Renal pelvis (tissue), 1 donor: ENCODE measurements at regions not wholly inside any gene's neighbourhood (a gene's known extent, or its start where the extent isn't known, plus 50 kb on each side); places are given as distances from the start of the nearest gene placed in this dataset.
A peak's percentile ranks its signal among the peaks of the same experiment; 100 is the strongest.

Experiments
- DNase-seq: peaks from one replicate; pipeline ENCODE4 v3.0.0-alpha.2; 2013

DNA sequence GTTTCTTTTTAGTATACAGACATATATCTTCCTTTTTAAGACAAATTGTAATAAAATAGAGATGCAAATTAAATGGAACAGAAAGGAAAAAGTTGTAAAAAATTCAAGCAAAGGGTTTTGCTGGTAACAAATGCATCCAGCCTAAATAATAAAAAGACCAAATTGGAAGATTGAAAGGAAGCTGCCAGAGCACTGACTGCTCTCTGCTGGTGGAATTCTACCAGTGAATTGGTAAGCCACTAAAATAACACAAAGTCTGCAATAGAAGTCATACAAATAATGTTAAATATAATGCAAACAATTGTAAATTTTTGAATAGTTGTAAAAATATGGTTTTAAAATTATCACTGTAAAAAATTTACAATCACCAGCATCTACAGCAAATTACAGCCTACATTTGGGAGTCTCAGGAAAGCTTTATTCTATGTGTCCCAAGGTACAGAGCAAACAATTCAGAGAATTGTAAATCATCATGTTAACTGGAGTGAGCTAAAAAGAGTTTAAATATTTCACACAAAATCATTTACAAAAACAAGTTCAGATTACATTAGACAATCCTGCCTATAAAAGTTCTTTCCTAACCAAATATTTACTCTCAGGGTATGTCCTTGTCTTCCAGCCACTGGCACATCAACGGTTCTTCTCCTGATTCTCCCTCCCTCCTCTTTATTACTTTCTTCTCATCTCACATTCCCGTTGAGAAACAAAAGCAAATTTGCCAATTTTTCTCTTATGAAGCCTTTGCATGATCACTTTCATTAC is 1322.5 kb downstream of the PCDH7 start:
- DNase-seq: no peak

GRCh38 chr4:32043248-32043633 is 1323.1 kb downstream of the PCDH7 start:
- no peak for DNase-seq

DNA sequence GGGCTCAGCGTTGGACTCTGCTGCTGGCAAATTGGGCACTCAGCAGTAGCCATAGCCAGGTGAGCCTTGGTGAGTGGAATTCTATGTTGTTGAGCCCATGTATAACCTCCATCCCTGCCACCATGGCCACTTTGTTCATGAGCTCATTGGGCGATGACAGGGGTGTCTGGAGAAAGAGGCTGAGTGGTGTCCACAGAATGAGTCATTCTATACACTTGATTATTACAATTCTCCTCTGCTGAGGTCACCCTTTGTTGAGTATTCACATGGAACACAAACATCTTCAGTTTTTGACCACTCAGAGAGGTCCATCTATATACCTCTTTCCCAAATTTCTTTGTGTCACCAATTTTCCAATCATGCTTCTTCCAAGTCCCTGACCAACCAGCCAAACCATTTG is 1341.7 kb downstream of the PCDH7 start:
- no peak for DNase-seq

GRCh38 chr4:32073542-32073941 is 1353.4 kb downstream of the PCDH7 start:
- DNase-seq: no peak

DNA sequence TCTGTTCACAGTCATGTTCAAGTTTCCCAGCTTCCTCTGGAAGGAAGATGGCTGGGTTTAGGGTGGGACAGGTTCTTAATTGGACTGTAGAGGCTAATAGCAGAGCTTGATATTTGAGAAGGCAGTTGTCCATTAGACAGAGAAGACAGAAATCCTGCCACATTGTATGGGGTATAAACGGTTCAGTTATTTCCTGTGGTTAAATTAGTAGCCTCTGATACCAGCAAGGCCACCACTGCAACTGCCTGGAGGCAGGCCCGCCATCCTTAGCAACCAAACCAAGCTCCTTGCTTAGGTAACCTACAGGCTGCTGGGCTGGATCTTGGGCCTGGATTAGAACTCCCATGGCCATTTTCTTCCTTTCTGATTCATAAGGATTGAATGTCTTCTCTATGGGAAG is 1367.0 kb downstream of the PCDH7 start:
- DNase-seq: no peak

GRCh38 chr4:32094987-32095386 is 1374.8 kb downstream of the PCDH7 start:
- no peak for DNase-seq

DNA sequence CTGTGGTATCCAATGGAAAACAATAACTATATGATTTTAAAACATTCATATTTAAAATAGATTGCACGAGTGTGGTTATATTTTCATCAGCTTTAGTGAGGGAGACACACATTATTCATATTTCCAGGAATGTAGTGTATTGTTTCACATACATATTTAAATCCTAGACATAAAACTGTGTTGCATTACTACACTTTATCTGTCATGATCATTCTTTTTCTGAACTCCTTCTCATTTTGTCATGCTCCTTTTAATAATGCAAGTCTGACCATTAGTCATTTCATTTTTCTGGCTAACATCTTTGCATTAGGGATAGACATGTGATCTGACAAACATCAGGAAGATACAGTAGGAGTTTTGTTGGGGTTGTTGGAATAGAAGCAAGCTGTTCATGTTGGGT is 1382.7 kb downstream of the PCDH7 start:
- DNase-seq: no peak

DNA sequence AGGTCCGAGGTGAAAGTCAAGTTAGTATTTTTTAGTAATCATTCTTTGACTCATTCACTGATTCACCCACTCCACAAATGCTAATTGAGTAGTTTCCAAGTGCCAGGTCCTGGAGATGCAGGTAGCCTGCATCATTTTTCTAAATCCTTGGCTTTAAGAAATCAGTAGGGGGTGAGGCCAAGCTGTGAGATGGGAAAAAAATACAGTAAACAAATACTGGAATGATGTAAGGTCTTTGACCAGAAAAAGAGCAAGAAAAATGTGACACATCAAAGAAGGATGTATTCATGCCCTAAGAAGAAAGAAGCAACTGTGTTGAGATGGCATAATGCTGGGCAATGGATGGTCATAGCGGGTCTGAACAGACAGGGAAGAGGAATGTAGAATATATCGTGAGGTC is 1386.6 kb downstream of the PCDH7 start:
- no peak for DNase-seq

DNA sequence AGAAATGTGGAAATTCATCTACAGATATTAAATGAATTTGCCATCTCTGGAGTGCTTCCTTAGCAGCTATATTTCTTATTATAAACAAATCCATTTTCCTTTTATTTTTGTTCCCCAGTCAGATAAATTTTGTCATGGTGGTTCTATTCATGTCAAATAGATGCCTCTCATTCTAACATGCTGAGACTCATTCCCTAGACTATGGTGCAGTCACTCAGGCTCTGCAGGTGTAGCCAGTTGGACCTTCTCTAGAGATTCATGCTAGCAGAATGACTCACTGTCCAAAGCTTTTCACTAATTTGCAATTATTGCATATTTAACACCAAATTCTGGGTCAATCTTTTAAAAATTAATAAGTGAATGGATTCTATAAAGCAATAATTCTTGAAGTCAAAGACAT is 1392.7 kb downstream of the PCDH7 start:
- DNase-seq: no peak

GRCh38 chr4:32117693-32118092 is 1397.5 kb downstream of the PCDH7 start:
- no peak for DNase-seq

DNA sequence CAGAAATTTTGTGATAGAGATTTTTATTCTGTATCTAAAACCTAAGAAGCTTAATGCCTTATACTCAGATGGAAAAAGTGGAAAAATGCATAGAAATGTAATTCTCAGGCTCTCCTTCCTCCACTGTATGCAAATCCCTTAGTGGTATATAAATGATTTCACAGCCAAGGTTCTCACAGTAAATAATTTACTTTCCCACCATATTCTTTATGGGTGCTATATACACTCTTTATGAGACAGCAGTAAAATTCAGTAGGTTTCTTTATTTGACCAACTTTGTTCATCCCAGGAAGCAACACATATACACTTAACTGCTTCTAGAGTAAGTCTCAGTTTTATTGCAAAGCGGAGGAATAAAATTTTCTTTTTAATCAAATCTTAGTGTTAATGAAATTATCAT is 1399.7 kb downstream of the PCDH7 start:
- DNase-seq: no peak

- DNase-seq: no peak
Measured at GRCh38 chr4:32128549-32128948, 1408.4 kb downstream of the PCDH7 start.

DNA sequence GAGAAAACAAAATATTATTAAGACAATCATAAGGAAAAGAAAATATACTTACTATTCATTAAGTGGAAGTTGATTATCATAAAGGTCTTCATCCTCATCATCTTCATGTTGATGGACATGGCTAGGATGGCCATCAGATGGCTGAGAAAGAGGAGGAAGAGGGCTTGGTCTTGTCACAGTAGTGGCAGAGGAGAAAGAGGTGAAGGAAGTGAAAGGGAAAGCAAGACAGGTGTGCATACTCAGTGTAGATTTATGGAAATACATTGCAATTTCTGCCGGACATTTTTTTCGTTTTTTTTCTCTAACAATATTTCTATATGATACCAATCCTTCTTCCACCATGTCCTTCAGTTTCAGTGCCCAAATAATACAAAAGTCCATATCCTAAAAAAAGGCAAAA is 1409.8 kb downstream of the PCDH7 start:
- no peak for DNase-seq

GRCh38 chr4:32133141-32133540 is 1413.0 kb downstream of the PCDH7 start:
- no peak for DNase-seq

- DNase-seq: no peak
Measured at GRCh38 chr4:32133734-32134133, 1413.6 kb downstream of the PCDH7 start.

- DNase-seq: no peak
Measured at GRCh38 chr4:32135642-32136041, 1415.5 kb downstream of the PCDH7 start.

DNA sequence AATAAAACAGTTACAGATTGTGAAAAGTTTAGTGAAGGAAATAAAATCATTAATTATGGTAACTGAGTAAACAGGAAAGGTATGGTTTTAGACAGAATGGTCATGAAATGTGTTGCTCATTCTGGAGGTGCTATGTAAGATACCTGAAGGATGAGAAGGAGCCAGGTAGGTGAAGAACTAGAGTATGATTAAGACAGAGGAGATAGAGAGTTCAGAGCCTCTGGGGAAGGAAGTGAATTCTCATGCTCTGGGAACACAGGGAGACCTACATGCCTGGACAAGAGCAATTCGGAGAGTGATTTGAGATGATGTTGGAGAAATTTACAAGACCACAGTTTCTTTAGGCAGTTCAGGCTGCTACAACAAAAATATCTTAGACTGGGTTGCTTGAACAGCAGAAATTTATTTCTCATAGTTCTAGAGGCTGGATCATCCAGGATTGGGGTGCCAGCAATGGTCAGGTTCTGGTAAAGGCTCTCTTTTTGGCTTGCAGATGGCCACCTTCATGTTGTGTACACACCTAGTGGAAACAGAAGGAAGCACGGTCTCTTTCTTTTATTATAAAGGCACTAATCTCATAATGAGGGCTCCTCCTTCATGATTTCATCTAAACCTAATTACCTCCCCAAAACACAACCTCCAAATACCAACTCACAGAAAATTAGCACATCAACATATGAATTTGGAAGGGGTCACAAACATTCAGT is 1416.1 kb downstream of the PCDH7 start:
- no peak for DNase-seq

- no peak for DNase-seq
Measured at GRCh38 chr4:32140636-32141035, 1420.5 kb downstream of the PCDH7 start.

GRCh38 chr4:32142075-32142474 is 1421.9 kb downstream of the PCDH7 start:
- DNase-seq: no peak

DNA sequence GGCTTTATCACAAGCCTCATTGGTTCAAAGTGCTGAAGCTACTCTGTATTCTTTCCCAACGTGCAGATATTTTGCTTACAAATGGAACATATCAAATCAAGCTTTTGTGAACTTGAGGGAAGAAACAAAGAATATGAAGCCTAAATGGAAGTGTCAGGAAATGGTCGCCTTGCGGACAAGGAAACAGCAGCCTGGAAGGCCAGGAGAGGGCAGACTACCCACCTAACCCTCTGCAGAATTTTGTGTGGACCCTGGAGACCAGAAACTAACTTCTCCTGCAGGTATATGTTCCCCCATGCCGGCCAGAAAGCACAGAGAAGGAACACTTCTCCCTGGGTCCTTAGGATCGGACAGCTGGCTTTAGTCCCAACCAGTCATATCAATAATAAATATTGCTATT is 1425.8 kb downstream of the PCDH7 start:
- DNase-seq: no peak

DNA sequence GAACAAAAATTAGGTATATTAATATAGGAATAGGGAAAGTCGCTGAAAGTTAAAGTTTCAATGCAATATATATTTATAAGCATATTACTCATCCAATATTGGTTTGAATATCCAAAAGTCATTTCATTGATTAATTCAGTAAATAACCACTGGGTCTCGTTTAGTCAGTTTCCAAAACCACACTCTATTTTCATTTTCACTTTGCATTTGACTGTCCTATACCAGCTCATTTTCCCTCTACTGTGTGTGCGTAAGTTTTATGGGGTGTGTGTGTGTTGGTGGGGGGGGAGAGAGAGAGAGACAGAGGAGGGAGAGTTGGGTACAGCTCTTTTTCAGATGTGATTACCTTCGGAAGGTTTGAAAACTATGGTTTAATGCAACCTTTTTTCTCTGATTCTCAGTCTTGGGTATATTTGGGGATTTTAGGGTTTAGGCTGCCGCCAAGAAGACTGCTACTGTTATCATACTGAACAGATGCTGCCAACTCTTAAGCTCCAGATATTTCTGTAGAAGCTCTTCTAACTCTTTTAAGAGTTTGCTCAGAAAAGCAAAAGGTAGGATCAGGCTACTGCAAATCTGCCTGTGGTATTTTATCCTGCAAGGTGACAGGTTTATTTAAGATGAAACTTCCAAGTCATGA is 1427.4 kb downstream of the PCDH7 start:
- DNase-seq: no peak

DNA sequence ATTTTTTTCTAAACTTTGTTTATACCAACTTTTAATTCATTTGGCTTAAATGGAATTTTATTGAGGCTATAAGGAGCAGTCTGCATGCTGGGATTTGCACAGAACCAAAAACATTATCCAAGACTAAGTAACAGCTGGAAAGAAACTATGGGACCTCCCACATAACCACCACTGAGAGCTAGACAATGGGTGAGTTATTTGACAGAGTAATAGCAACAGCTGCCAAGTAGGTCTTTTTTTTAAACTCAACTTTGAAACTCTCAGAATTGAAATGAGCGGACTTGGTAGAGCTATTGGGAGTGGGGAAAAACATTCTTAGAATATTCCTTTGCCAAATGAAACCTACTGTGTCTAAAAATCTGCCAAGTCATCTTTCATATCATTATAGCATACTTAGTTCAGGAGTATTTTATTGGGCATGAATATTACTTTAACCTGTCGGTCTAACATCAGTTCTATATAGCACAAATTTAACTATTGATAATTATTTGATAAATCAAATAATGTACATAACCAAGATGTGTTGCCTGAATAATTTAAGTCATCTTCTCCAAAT is 1428.0 kb downstream of the PCDH7 start:
- DNase-seq: peak; percentile 53

DNA sequence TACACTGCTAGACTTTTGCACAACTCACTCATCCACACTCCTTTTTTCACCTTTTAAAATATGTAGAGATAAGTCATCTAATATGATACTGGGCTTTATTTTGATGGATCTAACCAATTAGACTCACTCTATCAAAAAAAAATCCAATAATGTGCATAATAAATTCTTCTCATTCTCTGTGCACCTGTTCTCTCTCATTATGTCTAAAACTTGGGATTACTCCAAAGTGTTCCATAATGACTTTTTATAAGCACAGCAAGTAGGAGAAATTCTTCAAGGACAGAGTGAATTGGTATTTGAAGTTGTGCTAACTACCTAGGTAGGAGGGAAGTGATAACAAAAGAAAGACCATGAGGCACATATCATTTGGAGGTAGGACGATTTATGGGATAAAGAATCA is 1438.8 kb downstream of the PCDH7 start:
- DNase-seq: no peak
